GM19438 (cell line): ENCODE measurements at regions not wholly inside any gene's neighbourhood (a gene's known extent, or its start where the extent isn't known, plus 50 kb on each side); places are given as distances from the start of the nearest gene placed in this dataset.
"Not testable (repeated sequence)": the region's sequence is repeated elsewhere in the genome, so short reads cannot be mapped to it uniquely, and the experiment has no call there.

Source experiments
- ATAC-seq: cut with Tn5 transposase; IDR thresholded peaks from one replicate; pipeline ENCODE4 v1.9.1; 2021; ENCODE audit warnings: low read depth; ENCODE audit not compliant: unreplicated experiment

GRCh38 chr2:155913356-155913755, 419.2 kb downstream of the NR4A2 start:
- ATAC-seq, result no peak

DNA sequence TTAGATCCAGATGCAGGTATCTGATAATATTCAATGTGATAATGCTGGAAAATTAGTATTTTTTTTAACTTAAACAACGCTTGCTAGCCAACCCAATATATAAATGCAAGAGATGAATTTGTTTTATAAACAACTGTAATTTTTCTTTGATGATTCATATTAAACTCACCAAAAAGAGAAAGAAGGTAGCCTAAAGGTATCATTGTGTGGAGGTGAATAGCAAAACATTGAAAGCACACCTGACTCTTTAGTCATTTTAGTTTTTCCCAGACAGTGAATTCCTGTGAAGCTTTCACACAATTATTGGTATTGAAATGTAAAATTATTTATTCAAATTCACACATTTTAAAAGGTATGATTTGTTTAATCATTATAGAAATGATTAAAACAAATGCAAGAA, 424.0 kb downstream of the NR4A2 start:
- no peak for ATAC-seq

GRCh38 chr2:155907211-155907610, 425.3 kb downstream of the NR4A2 start:
- no peak for ATAC-seq

DNA sequence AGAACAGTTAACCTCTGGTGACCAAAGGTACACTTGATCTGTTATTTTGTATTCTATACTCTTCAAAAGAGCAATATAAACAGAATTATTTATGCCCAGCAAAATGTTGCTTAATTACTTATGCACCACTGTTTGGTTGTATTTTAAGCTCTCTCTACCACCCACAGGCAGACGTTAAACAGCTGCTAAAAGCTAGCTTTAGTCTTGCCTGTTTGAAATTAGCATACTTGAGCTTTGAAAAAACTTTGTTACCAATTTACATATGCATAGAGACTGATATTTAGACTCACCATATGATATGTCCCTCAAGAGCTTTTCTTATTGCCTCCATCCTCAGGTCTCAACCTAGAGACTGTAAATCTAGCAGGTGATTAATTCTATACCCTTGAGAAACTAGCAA, 426.9 kb downstream of the NR4A2 start:
- no peak for ATAC-seq

DNA sequence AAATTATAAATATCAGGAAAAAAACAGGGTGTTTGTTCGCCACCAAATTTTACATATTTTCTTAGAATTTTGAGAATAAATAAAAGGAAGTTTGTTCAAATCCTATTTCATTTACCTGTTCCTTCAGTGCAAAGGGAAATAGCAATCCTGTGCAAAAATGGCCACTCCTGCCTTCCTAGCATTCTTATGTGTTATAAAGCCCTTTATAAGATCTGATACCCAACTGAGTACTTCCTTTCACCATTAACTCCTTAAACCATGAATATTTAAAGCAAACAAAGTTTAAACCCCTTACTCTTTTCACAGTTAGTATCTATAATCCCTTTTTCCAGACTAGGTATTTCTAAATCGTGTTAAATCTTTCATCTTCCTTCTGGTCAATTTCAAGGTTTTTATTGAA, 427.8 kb downstream of the NR4A2 start:
- no peak for ATAC-seq

GRCh38 chr2:155902635-155903034, 429.9 kb downstream of the NR4A2 start:
- no peak for ATAC-seq

DNA sequence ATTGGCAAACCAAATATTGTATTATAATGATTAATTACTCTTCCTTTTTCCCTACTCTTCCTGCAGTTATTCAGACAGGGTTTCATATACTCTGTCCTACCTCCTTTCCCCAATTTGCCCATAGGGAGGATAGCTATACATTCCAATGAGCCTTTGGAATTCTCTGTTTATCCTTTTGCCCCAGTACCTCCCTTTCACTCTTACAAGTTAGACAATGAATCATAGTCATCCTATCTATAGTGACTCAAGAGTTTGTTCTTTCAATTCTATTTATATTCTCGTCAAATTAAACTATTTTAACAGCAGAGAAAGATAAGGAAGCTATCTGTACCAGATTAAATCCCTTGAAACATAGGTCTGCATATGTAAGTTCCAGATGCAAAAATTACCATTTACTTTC, 437.5 kb downstream of the NR4A2 start:
- no peak for ATAC-seq

- ATAC-seq, result not testable (repeated sequence)
Measured at GRCh38 chr2:155880382-155880781, 452.1 kb downstream of the NR4A2 start.

DNA sequence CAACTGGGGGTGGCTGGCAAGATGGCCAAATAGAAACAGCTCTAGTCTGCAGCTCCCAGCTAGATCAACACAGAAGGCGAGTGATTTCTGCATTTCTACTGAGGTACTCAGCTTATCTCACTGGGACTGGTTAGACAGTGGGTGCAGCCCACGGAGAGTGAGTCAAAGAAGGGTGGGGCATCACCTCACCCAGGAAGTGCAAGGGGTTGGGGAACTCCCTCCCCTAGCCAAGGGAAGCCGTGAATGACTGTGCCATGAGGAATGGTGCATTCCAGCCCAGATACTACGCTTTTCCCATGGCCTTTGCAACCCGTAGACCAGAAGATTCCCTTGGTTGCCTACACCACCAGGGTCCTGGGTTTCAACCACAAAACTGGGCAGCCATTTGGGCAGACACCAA, 452.6 kb downstream of the NR4A2 start:
- ATAC-seq, result not testable (repeated sequence)

- ATAC-seq, result no peak
Measured at GRCh38 chr2:155872396-155872795, 460.1 kb downstream of the NR4A2 start.

DNA sequence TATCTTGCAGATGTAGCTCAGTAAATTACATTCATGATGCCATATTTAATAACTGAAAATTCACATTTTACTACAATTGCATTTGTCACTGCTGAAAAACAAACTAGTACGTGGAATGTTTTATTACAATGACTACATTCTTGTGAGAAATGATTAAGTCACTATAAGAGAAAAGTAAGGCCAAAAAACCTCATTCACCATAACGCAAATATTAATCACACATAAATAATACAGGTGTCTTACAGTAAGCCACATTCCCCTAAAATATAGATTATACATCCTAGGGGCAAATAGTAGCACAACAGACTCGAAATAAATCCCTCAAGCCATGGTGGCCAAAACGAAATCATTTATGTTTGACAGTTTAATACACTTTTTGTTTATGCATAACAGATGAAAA, 460.6 kb downstream of the NR4A2 start:
- ATAC-seq, result no peak

DNA sequence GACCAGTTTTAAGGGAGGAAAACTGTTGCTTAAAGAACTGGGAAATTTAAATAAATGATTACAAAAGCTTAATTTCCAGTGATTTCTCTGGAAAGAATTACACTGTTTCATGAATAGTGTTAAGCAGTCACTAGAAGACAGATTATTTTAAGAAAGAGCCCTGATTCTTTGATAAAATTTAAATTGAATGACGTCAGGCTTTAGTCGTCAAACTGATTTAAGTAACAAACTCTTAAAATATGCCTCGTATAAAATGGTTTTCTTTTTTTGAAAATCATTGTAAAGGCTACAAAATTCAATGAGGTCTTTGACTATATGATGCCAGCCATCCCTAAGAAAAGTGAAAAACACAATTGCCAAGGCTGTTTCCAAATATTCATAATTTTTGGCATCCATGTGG, 465.0 kb downstream of the NR4A2 start:
- ATAC-seq, result no peak

DNA sequence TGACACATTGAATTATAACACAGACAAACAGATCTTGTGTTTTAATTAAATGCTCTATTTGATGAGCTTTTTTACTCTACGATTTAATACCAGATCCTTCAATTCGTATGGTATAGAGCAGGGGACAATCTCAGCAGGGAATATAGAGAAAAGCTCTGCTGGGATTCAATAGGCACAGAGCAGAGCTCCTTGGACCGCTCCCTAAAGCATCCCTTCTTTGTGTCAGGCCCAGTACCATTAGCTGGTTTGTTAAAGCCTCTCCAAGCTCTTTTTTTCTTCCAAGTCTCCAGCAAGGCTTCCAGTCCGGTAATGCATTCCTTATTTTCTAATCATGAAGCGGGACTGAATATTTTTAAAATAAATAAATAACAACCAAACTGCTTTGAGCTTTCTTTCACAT, 466.0 kb downstream of the NR4A2 start:
- no peak for ATAC-seq

- no peak for ATAC-seq
Measured at GRCh38 chr2:155852156-155852555, 480.4 kb downstream of the NR4A2 start.

DNA sequence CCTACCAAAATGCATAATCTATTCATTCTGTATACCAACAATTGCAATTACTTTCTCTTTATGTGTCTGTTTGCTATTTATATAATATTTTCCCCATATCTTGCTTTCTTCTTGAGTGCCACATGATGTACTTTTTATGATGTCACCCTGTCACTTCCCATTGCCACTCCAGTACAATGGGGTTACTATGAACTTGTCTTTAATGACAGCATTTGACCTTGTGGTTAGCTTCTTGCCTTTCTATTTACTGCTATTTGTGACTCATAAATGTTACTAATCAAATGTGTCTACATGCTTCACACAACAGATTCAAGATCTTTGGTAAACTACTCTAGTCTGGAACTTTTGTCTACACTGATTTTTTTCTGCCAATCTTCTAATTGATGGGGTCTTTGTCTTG, 486.3 kb downstream of the NR4A2 start:
- ATAC-seq, result no peak

DNA sequence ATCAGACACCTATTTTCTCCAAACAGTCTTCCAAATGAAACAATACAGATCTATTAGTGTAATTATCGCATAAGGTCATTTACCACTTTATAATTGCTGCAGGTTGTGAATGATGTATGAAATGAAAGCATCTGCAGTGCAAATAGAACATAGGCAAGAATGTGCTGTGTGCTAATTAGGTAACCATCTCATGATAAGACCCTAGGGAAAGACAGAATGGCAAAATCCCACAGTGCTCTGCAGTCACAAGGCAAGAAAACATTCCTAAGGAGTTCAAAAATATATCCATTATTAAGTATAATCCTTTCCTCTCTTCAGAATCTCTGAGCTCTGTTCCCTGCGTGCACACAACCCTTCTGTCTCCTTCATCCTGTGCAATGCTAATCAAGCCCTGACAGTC, 488.1 kb downstream of the NR4A2 start:
- ATAC-seq, result no peak

- no peak for ATAC-seq
Measured at GRCh38 chr2:155842103-155842502, 490.4 kb downstream of the NR4A2 start.

DNA sequence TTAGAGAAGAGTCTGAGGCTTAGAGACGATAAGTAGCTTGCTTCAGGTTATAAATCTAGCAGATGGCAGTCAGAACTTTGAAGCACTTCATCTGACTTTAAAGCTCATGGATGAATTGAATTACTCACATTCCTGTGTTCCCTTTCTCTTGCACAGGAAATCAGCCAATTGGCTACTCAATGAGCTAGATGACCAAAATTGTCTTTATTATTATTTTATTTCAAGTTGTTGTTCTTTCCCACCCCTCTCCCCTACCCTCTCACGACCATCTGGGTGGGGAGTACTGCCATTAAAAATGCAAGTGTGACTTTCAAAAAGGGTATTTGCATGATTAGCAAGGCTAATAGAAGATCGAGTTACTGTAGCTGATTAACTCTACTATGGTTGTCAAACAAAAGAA, 491.1 kb downstream of the NR4A2 start:
- no peak for ATAC-seq

- ATAC-seq, result no peak
Measured at GRCh38 chr2:155840661-155841060, 491.9 kb downstream of the NR4A2 start.

DNA sequence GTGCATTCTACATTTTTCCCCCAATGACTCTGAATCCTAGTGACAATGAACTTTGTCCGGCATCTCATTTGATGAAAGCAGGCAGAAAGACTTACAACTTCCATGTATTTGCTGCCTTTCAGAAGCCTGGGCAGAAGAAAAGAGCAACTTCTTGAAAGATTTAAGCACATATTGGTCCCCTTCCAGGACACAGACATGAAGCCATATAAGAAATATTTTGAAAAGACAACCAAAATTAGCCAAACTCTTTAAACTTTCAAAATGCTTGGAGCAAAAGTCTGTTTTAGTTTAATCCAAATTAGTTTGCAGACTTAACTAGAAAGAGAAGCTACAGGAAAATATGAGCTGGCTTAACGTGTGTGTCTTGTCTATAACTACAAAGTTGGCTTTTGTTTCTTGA, 492.5 kb downstream of the NR4A2 start:
- no peak for ATAC-seq

DNA sequence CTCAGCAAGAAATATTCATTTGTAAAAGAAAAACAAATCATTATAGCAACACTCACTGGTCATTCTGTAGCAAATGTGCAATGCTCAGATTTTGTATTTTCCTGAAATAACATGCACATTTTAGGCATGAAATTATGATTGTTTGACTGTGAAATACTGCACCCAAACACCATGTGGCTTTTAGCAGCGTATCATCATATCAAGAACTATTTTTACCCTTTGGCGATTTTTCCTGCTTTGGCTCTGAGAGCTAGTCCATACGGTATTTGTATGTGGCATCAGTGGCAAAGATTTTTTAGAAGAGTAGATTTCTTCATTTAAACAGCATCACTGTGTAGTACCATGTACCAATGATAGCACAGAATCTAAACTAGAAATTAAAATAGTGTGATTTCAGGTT, 493.1 kb downstream of the NR4A2 start:
- no peak for ATAC-seq

DNA sequence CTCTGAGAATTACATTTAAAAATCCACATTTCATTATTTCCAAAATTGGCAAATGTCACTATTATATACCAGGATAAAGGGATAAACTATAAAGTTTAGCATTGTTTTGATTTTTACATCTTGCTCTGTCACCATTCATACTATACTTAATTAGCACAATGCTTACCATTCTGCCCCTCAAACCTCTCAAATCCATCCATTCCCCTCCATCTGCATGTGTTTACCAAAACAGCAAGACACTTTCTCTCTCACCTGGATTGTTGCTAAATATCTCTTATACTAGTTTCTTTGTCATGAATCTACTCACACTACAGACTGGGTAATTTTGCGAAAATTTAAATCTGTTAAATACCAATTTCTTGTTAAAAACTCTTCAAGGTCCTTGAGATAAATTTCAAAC, 496.1 kb downstream of the NR4A2 start:
- no peak for ATAC-seq

DNA sequence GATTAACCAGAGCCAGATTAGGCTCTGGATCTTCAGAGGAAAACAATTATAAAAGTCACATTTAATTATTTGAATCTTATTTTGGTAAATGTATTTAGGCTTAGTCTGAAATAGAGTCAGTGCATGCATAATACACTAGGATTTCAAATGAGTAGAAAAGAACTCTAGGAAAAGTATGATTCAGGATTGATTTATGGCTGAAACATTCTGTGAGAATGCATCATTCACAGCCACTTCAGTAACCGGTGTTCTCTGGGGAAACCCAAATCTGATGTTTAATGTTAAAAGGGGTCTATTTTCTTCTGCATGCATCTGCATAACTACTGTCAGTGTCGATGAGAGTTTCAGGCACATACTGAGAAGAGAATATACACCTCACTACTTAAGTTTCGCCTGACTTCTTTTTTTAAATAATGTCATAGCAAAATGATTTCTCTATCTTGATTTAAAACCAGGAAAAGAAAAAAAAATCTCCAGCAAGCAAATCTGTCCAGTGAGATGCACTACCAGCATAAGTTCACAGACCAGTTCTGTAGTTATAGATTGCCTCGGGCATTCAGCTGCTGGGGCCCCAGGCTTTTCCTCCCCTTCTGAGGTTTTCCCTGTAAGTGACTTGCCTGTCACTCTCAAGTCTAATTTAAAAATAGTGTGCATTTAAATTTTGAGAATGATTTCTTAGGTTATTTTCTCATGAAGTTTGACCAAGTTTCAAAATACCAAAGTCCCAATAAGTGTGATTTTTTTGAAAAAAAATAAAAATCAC, 501.5 kb downstream of the NR4A2 start:
- no peak for ATAC-seq
